ENCODE measurements at regions not wholly inside any gene's neighbourhood (a gene's known extent, or its start where the extent isn't known, plus 50 kb on each side); places are given as distances from the start of the nearest gene placed in this dataset.

- Histone ChIP-seq H3K4me2 (ENCODE audit: low read length) (no peak overlapping the region), H3K4me3 (ENCODE audit: low read length) (no peak overlapping the region), H3K4me1 (ENCODE audit: insufficient read depth, low read length) (peaks cover 47% of the 10 kb centered on the region), H3K27me3 (ENCODE audit: low read length) (no peaks in the 10 kb centered on the region), H2AFZ (ENCODE audit: low read length) (no peak overlapping the region), H3K36me3 (ENCODE audit: low read depth, low read length) (no peaks in the 10 kb centered on the region), H3K27ac (ENCODE audit: low read length) (0 out of 2 replicates have a peak overlapping the region, but pooled peaks have one; percentile 13), H3F3A (ENCODE audit: low read length, unreplicated experiment) (no peaks in the 10 kb centered on the region), H3K79me2 (ENCODE audit: low read length) (no peaks in the 10 kb centered on the region), H3K9me2 (replicated peaks; ENCODE audit: low read length) (no peaks in the 10 kb centered on the region), H3K9ac (ENCODE audit: low read length) (no peak overlapping the region), H4K20me1 (ENCODE audit: low read length) (no peaks in the 10 kb centered on the region), H3K9me3 (ENCODE audit: low read length) (0 out of 2 replicates have a peak, but pooled peaks cover 4% of the 10 kb centered on the region)
- ATAC-seq (no peak), DNase-seq (no peak)
- ChIA-PET POLR2A (ENCODE audit: unreplicated experiment) (no interaction called here), CTCF (interaction anchor here (0.7 kb wide), 1 partner anchor 246 kb away, joined by 5 read pairs; no protein-coding TSS in a partner anchor)
- no peak for TF ChIP-seq EZH2 (IDR thresholded peaks at IDR 0.05; ENCODE audit: low read length, unreplicated experiment)
- BruUV-seq (replicated peaks) = no TSS peak
- intact Hi-C loops (cut with micrococcal nuclease) = loop anchor here (5.0 to 10.0 kb wide), 3 partner anchors 618 to 1151 kb away; partner anchors contain the start of gene CDH11
These were observed 93.4 kb upstream of the CDH5 start for GRCh38 chr16:66273053-66273452.

- POLR2A ChIA-PET (ENCODE audit: unreplicated experiment) = no interaction called here
- no peaks in the 10 kb centered on the region for H3K36me3 ChIP-seq (ENCODE audit: low read depth, low read length)
- no peak for DNase-seq
- intact Hi-C loops (cut with micrococcal nuclease) = loop anchor here (5.0 to 10.0 kb wide), 3 partner anchors 618 to 1150 kb away; partner anchors contain the start of gene CDH11
- H3K9ac ChIP-seq (ENCODE audit: low read length) = no peak overlapping the region
- CTCF ChIA-PET = interaction anchor here (0.7 kb wide), 1 partner anchor 246 kb away, joined by 5 read pairs; no protein-coding TSS in a partner anchor
- TF ChIP-seq EZH2 (IDR thresholded peaks at IDR 0.05; ENCODE audit: low read length, unreplicated experiment) (no peak), CTCF (conservative IDR thresholded peaks at IDR 0.05; ENCODE audit: low read depth, low read length) (no peak), EZH2phosphoT487 (IDR thresholded peaks at IDR 0.05; ENCODE audit: borderline replicate concordance, low read length) (no peak)
- H3K4me1 ChIP-seq (ENCODE audit: insufficient read depth, low read length) = peaks cover 42% of the 10 kb centered on the region
- no peaks in the 10 kb centered on the region for H3F3A ChIP-seq (ENCODE audit: low read length, unreplicated experiment)
- H3K27me3 ChIP-seq (ENCODE audit: low read length) = no peaks in the 10 kb centered on the region
- no peaks in the 10 kb centered on the region for H3K9me2 ChIP-seq (replicated peaks; ENCODE audit: low read length)
- no TSS peak for BruUV-seq (replicated peaks)
- ATAC-seq = no peak
- H3K4me3 ChIP-seq (ENCODE audit: low read length) = no peak overlapping the region
- no peak overlapping the region for H3K4me2 ChIP-seq (ENCODE audit: low read length)
- no peak overlapping the region for H3K27ac ChIP-seq (ENCODE audit: low read length)
- 0 out of 2 replicates have a peak, but pooled peaks cover 4% of the 10 kb centered on the region for H3K9me3 ChIP-seq (ENCODE audit: low read length)
- no peaks in the 10 kb centered on the region for H3K79me2 ChIP-seq (ENCODE audit: low read length)
- no peaks in the 10 kb centered on the region for H4K20me1 ChIP-seq (ENCODE audit: low read length)
- no peak overlapping the region for H2AFZ ChIP-seq (ENCODE audit: low read length)
These were observed 94.0 kb upstream of the CDH5 start for GRCh38 chr16:66272461-66272860.

GRCh38 chr16:66271074-66272060 lies 95.1 kb upstream of the CDH5 start:
- Histone ChIP-seq H3F3A (ENCODE audit: low read length, unreplicated experiment) (no peaks in the 10 kb centered on the region), H3K9ac (ENCODE audit: low read length) (peak overlapping the region; percentile 17; the same call in 1 of the 2 replicates), H3K9me2 (replicated peaks; ENCODE audit: low read length) (no peaks in the 10 kb centered on the region), H3K4me2 (ENCODE audit: low read length) (peak overlapping the region; percentile 76), H2AFZ (ENCODE audit: low read length) (peak overlapping the region; percentile 80), H3K4me1 (ENCODE audit: insufficient read depth, low read length) (peaks cover 33% of the 10 kb centered on the region), H3K4me3 (ENCODE audit: low read length) (no peak overlapping the region), H3K27ac (ENCODE audit: low read length) (peak overlapping the region; percentile 62), H4K20me1 (ENCODE audit: low read length) (no peaks in the 10 kb centered on the region), H3K36me3 (ENCODE audit: low read depth, low read length) (no peaks in the 10 kb centered on the region), H3K79me2 (ENCODE audit: low read length) (no peaks in the 10 kb centered on the region), H3K9me3 (ENCODE audit: low read length) (0 out of 2 replicates have a peak, but pooled peaks cover under 1% of the 10 kb centered on the region), H3K27me3 (ENCODE audit: low read length) (no peaks in the 10 kb centered on the region)
- intact Hi-C loops (cut with micrococcal nuclease) = loop anchor here (5.0 to 10.0 kb wide), 3 partner anchors 617 to 1149 kb away; partner anchors contain the start of gene CDH11
- no TSS peak for BruUV-seq (replicated peaks)
- TF ChIP-seq EZH2 (IDR thresholded peaks at IDR 0.05; ENCODE audit: low read length, unreplicated experiment) (no peak), CTCF (conservative IDR thresholded peaks at IDR 0.05; ENCODE audit: low read depth, low read length) (no peak), EZH2phosphoT487 (IDR thresholded peaks at IDR 0.05; ENCODE audit: borderline replicate concordance, low read length) (no peak)
- peak; percentile 78 for DNase-seq
- ChIA-PET CTCF (interaction anchor here (0.6 to 0.8 kb wide), 2 partner anchors 72 to 899 kb away, joined by 3 read pairs; no protein-coding TSS in a partner anchor), POLR2A (ENCODE audit: unreplicated experiment) (no interaction called here)
- ATAC-seq = peak; percentile 72
